K562 (cell line): ENCODE measurements at regions not wholly inside any gene's neighbourhood (a gene's known extent, or its start where the extent isn't known, plus 50 kb on each side); places are given as distances from the start of the nearest gene placed in this dataset.

Experiments
- ATAC-seq: fragments of 200-7000 bp; cut with Tn5 transposase; 3 replicates; pipeline ENCODE4 v1.9.1; 2020; ENCODE audit warnings: moderate library complexity
- BruUV-seq: library from RNA; stranded (reverse); fragments of 400-500 nt; replicated peaks from 2 replicates; lab custom pipeline; 2021; lab: Mats Ljungman, UMichigan
- CTCF ChIA-PET: fragments of 300-600 bp; formaldehyde crosslinking; extraction: SDS; loops from one replicate; lab custom pipeline; 2021; ENCODE audit warnings: low intra/inter-chr PET ratio; lab: Yijun Ruan, JAX
- POLR2A ChIA-PET: fragments of 300-600, 350-650 bp; sonication (Branson Sonifier 250); formaldehyde crosslinking; extraction: SDS; loops from one replicate; lab custom pipeline; 2021; ENCODE audit warnings: antibody characterized with exemption, inconsistent platforms; lab: Yijun Ruan, JAX
- DNase-seq, 4 experiments: peaks; one replicate each; pipeline versions ENCODE4 v3.0.0 to v3.0.0-alpha.2; 2011 to 2018; ENCODE audit warnings: low spot score in 3 of 4, mixed read lengths in 3 of 4; ENCODE audit errors: extremely low read depth in 1 of 4
- FAIRE-seq: peaks from 2 replicates; lab custom pipeline; 2011; peaks lifted over from hg19 to GRCh38; lab: Jason Lieb, UNC
- H2AFZ ChIP-seq: 2 replicates; pipeline ENCODE4 v1.6.0; 2011; ENCODE audit warnings: low read depth, low read length, control low read depth, inconsistent platforms
- H3K27ac ChIP-seq: fragments of 200-600 bp; 3 replicates; pipeline ENCODE4 v1.8.0; 2011; ENCODE audit warnings: low read depth, mild to moderate bottlenecking, control low read depth, inconsistent platforms, low read length, moderate library complexity, mixed read lengths; ENCODE audit errors: extremely low read depth
- H3K27me3 ChIP-seq, 2 experiments: fragments of 300-600 bp in 1 of 2; 2 replicates in 1 of 2; 3 replicates in 1 of 2; pipeline versions ENCODE4 v1.6.0 to v1.8.0; 2011; ENCODE audit warnings: inconsistent platforms in 2 of 2, low read length in 2 of 2, mild to moderate bottlenecking in 1 of 2, mixed read lengths in 1 of 2, moderate library complexity in 1 of 2; ENCODE audit not compliant: control insufficient read depth in 2 of 2, insufficient read depth in 2 of 2
- H3K36me3 ChIP-seq: fragments of 300-600 bp; 3 replicates; pipeline ENCODE4 v1.8.0; 2011; ENCODE audit warnings: mild to moderate bottlenecking, low read length, inconsistent platforms; ENCODE audit not compliant: control insufficient read depth, insufficient read depth
- H3K4me1 ChIP-seq, 2 experiments: fragments of 200-600 bp in 1 of 2; replicated peaks in 1 of 2; 2 replicates in 1 of 2; 3 replicates in 1 of 2; pipeline versions ENCODE4 v1.5.1 to v1.8.0; 2011; ENCODE audit warnings: inconsistent platforms in 2 of 2, low read length in 2 of 2, mild to moderate bottlenecking in 1 of 2, mixed read lengths in 1 of 2, moderate library complexity in 1 of 2; ENCODE audit not compliant: control insufficient read depth in 2 of 2, insufficient read depth in 2 of 2
- H3K4me2 ChIP-seq: 2 replicates; pipeline ENCODE4 v1.6.1; 2011; ENCODE audit warnings: low read length, control low read depth, inconsistent platforms, mixed read lengths; ENCODE audit not compliant: insufficient read depth
- H3K4me3 ChIP-seq: fragments of 200-600 bp; sonication (generic), shearing (Covaris generic); 2 replicates; pipeline ENCODE4 v1.5.1; 2016; ENCODE audit warnings: control low read depth, inconsistent platforms
- H3K79me2 ChIP-seq: fragments of 200-600 bp; 3 replicates; pipeline ENCODE4 v1.8.0; 2011; ENCODE audit warnings: low read length, inconsistent platforms; ENCODE audit not compliant: control insufficient read depth, insufficient read depth
- H3K9ac ChIP-seq, 2 experiments: 2 replicates each; pipeline versions ENCODE4 v1.6.0 to v1.6.1; 2011; ENCODE audit warnings: low read depth in 2 of 2, low read length in 2 of 2, control low read depth in 1 of 2, inconsistent platforms in 1 of 2, mild to moderate bottlenecking in 1 of 2, mixed read lengths in 1 of 2; ENCODE audit not compliant: insufficient read depth in 1 of 2
- H3K9me1 ChIP-seq: one replicate; pipeline ENCODE4 v1.6.0; 2011; ENCODE audit warnings: inconsistent platforms, mild to moderate bottlenecking, low read length, moderate library complexity; ENCODE audit not compliant: control insufficient read depth, insufficient read depth
- H3K9me3 ChIP-seq: replicated peaks from 2 replicates; pipeline ENCODE4 v1.5.1; 2011; ENCODE audit warnings: low read depth, low read length, inconsistent platforms; ENCODE audit not compliant: control insufficient read depth, insufficient read depth
- H4K20me1 ChIP-seq: replicated peaks from 2 replicates; pipeline ENCODE4 v1.6.1; 2011; ENCODE audit warnings: low read length, inconsistent platforms, mixed read lengths; ENCODE audit not compliant: control insufficient read depth, insufficient read depth
- ARID3A ChIP-seq: IDR thresholded peaks from 2 replicates; pipeline ENCODE4 v1.6.1; 2012; ENCODE audit warnings: low read depth, low read length, improper control_type of control experiment, borderline replicate concordance
- CBFA2T2 ChIP-seq: fragments of 450-650 bp; conservative IDR thresholded peaks from 2 replicates; pipeline ENCODE4 v1.6.1; 2017; ENCODE audit warnings: mild to moderate bottlenecking
- COPS2 ChIP-seq: fragments of 450-650 bp; conservative IDR thresholded peaks from 2 replicates; pipeline ENCODE4 v1.6.1; 2016; ENCODE audit warnings: mild to moderate bottlenecking, moderate library complexity
- CTCFL ChIP-seq: IDR thresholded peaks from 2 replicates; pipeline ENCODE4 v1.6.1; 2011; ENCODE audit warnings: borderline replicate concordance, low read depth, mild to moderate bottlenecking, moderate library complexity, low read length; ENCODE audit not compliant: insufficient read depth, poor library complexity, severe bottlenecking
- ETV5 ChIP-seq: sonication (generic); formaldehyde crosslinking; IDR thresholded peaks from 2 replicates; pipeline ENCODE4 v1.4.0; 2020; ENCODE audit warnings: low read depth, mild to moderate bottlenecking, missing genetic modification reagents
- FOXO4 ChIP-seq: fragments of 450-650 bp; formaldehyde crosslinking; IDR thresholded peaks from 2 replicates; pipeline ENCODE4 v1.4.0; 2020; ENCODE audit warnings: mild to moderate bottlenecking, moderate library complexity
- GTF2E2 ChIP-seq: fragments of 200-800 bp; sonication (Bioruptor generic); IDR thresholded peaks from 2 replicates; pipeline ENCODE4 v1.6.1; 2016; ENCODE audit warnings: missing genetic modification characterization, missing compliant biosample characterization
- HOXB6 ChIP-seq: fragments of 250-450 bp; sonication (Bioruptor Pico); IDR thresholded peaks from 2 replicates; pipeline ENCODE4 v1.5.1; 2022; ENCODE audit warnings: mild to moderate bottlenecking, borderline replicate concordance
- L3MBTL2 ChIP-seq: fragments of 450-650 bp; IDR thresholded peaks from 2 replicates; pipeline ENCODE4 v1.6.1; 2016; ENCODE audit warnings: mild to moderate bottlenecking, moderate library complexity
- NONO ChIP-seq, 2 experiments: fragments of 200-400 bp in 1 of 2; fragments of 450-650 bp in 1 of 2; formaldehyde crosslinking in 1 of 2; IDR thresholded peaks; 2 replicates each; pipeline ENCODE4 v1.6.1; 2017; ENCODE audit warnings: low read depth in 2 of 2, mild to moderate bottlenecking in 2 of 2, moderate library complexity in 2 of 2, low read length in 1 of 2
- SMAD1 ChIP-seq: fragments of 150-350 bp; IDR thresholded peaks from 2 replicates; pipeline ENCODE4 v1.6.1; 2014; ENCODE audit warnings: low read length, low read depth; ENCODE audit not compliant: partially characterized antibody
- TAF15 ChIP-seq: fragments of 200-400 bp; formaldehyde crosslinking; IDR thresholded peaks from 2 replicates; pipeline ENCODE4 v1.6.1; 2017; ENCODE audit warnings: mild to moderate bottlenecking, low read depth, low read length, moderate library complexity
- TAF9B ChIP-seq: fragments of 450-650 bp; IDR thresholded peaks from 2 replicates; pipeline ENCODE4 v1.6.1; 2018; ENCODE audit warnings: mild to moderate bottlenecking; ENCODE audit not compliant: partially characterized antibody
- TBL1XR1 ChIP-seq, 2 experiments: IDR thresholded peaks; 2 replicates each; pipeline ENCODE4 v1.6.1; 2012; ENCODE audit warnings: improper control_type of control experiment in 2 of 2, low read length in 2 of 2, mild to moderate bottlenecking in 1 of 2
- TBP ChIP-seq: optimal IDR thresholded peaks from 2 replicates; pipeline ENCODE3; 2011; ENCODE audit warnings: low read depth, low read length, improper control_type of control experiment
- ZFPM2 ChIP-seq: fragments of 250-450 bp; sonication (Bioruptor Pico); IDR thresholded peaks from 2 replicates; pipeline ENCODE4 v1.5.1; 2022; ENCODE audit warnings: mild to moderate bottlenecking
- WGBS: fragments of 100-300 bp; shearing (Covaris generic); methylation state at CpG from one replicate; pipeline ENCODE4 v1.1.6; 2016; ENCODE audit warnings: low coverage, mixed read lengths; ENCODE audit not compliant: insufficient coverage; ENCODE audit errors: missing lambda C conversion rate; 5-methylcytosine and 5-hydroxymethylcytosine counted together
- in situ Hi-C: fragments of 300-500 bp; cut with MboI; formaldehyde crosslinking; loops from 4 replicates; pipeline ENCODE4 v1.15.0; 2018; ENCODE audit warnings: inconsistent platforms, mixed read lengths
- intact Hi-C: fragments of 100-400 bp; cut with micrococcal nuclease; formaldehyde crosslinking; loops from 2 replicates; pipeline ENCODE4 v1.14.2; 2022

GRCh38 chr12:89269174-89269573 lies 83.1 kb downstream of the DUSP6 start (continued):
- TF ChIP-seq NONO (IDR thresholded peaks at IDR 0.05; ENCODE audit: low read depth in 2 of 2, low read length in 1 of 2) (no peak), TAF9B (no peak), L3MBTL2 (no peak), CBFA2T2 (no peak), COPS2 (no peak), CTCFL (no peak)

GRCh38 chr12:89267404-89267803 lies 84.9 kb downstream of the DUSP6 start:
- Histone ChIP-seq H3K4me3 (no peak overlapping the region), H3K4me1 (no peaks in the 10 kb centered on the region; a peak in 2 of 5 replicates), H3K79me2 (no peaks in the 10 kb centered on the region), H2AFZ (no peak overlapping the region), H3K36me3 (no peaks in the 10 kb centered on the region), H3K9me3 (no peaks in the 10 kb centered on the region), H3K27ac (no peak overlapping the region), H3K9ac (no peak overlapping the region), H3K27me3 (no peaks in the 10 kb centered on the region), H3K9me1 (no peaks in the 10 kb centered on the region), H3K4me2 (no peak overlapping the region), H4K20me1 (no peaks in the 10 kb centered on the region)
- ChIA-PET POLR2A (no interaction called here), CTCF (no interaction called here)
- DNase-seq: no peak
- WGBS: 16% methylated on average over 3 of the region's 3 CpGs
- BruUV-seq: no TSS peak
- in situ Hi-C loops: no loop called here
- TF ChIP-seq FOXO4 (CRISPR knock-in tag) (no peak), ZFPM2 (CRISPR knock-in tag) (no peak), TBL1XR1 (IDR thresholded peaks at IDR 0.05; ENCODE audit: low read length in 2 of 2) (no peak), TBP (no peak), TAF15 (no peak), GTF2E2 (tag) (no peak), SMAD1 (no peak), HOXB6 (no peak), ETV5 (CRISPR knock-in tag) (no peak), ARID3A (no peak)
- no peak for ATAC-seq
- no peak for FAIRE-seq
- intact Hi-C loops: no loop called here
